SK-N-SH (cell line): ENCODE measurements at regions not wholly inside any gene's neighbourhood (a gene's known extent, or its start where the extent isn't known, plus 50 kb on each side); places are given as distances from the start of the nearest gene placed in this dataset.

ENCODE experiments used
- CTCF ChIA-PET: fragments of 300-600, 350-600 bp; formaldehyde crosslinking; extraction: SDS; loops from one replicate; lab custom pipeline; 2021; lab: Yijun Ruan, JAX
- POLR2A ChIA-PET: fragments of 350-600 bp; sonication (Branson Sonifier 250); formaldehyde crosslinking; extraction: SDS; loops from one replicate; lab custom pipeline; 2020; ENCODE audit warnings: antibody characterized with exemption, inconsistent platforms; lab: Yijun Ruan, JAX
- DNase-seq: peaks from one replicate; pipeline ENCODE4 v3.0.0; 2012
- H2AFZ ChIP-seq: fragments of 200-600 bp; sonication (generic); 2 replicates; pipeline ENCODE4 v1.8.1; 2016; ENCODE audit warnings: antibody characterized with exemption, mild to moderate bottlenecking, low read depth
- H3F3A ChIP-seq: fragments of 200-600 bp; sonication (generic); replicated peaks from 2 replicates; pipeline ENCODE3; 2016; ENCODE audit warnings: antibody characterized with exemption, mild to moderate bottlenecking; ENCODE audit not compliant: insufficient read depth
- H3K27ac ChIP-seq, 2 experiments: fragments of 200-500 bp in 1 of 2; fragments of 200-600 bp in 1 of 2; sonication (Bioruptor generic) in 1 of 2; sonication (generic), shearing (Covaris generic) in 1 of 2; 2 replicates each; pipeline versions ENCODE4 v1.5.1 to v1.6.1; 2014 to 2016; ENCODE audit warnings: low read depth in 2 of 2, inconsistent platforms in 1 of 2, low read length in 1 of 2, mild to moderate bottlenecking in 1 of 2, mixed read lengths in 1 of 2
- H3K27me3 ChIP-seq: fragments of 200-600 bp; sonication (generic), shearing (Covaris generic); 2 replicates; pipeline ENCODE4 v1.6.1; 2016; ENCODE audit warnings: mixed run types; ENCODE audit not compliant: insufficient read depth
- H3K36me3 ChIP-seq, 2 experiments: fragments of 200-500 bp in 1 of 2; fragments of 200-600 bp in 1 of 2; sonication (Bioruptor generic) in 1 of 2; sonication (generic) in 1 of 2; replicated peaks in 1 of 2; 2 replicates each; pipeline versions ENCODE3 to v1.5.1; 2014 to 2016; ENCODE audit warnings: low read length in 1 of 2, mild to moderate bottlenecking in 1 of 2; ENCODE audit not compliant: insufficient read depth in 2 of 2, control insufficient read depth in 1 of 2
- H3K4me1 ChIP-seq, 2 experiments: fragments of 200-500 bp in 1 of 2; fragments of 200-600 bp in 1 of 2; sonication (Bioruptor generic) in 1 of 2; sonication (generic), shearing (Covaris generic) in 1 of 2; 2 replicates each; pipeline versions ENCODE4 v1.5.1 to v1.6.1; 2014 to 2016; ENCODE audit warnings: low read depth in 1 of 2, low read length in 1 of 2, mixed run types in 1 of 2; ENCODE audit not compliant: insufficient read depth in 2 of 2, control insufficient read depth in 1 of 2
- H3K4me2 ChIP-seq: fragments of 200-600 bp; sonication (generic), shearing (Covaris generic); 2 replicates; pipeline ENCODE4 v1.6.1; 2017; ENCODE audit warnings: mixed run types
- H3K4me3 ChIP-seq, 2 experiments: fragments of 200-500 bp in 1 of 2; fragments of 200-600 bp in 1 of 2; sonication (Bioruptor generic) in 1 of 2; sonication (generic), shearing (Covaris generic) in 1 of 2; 2 replicates each; pipeline versions ENCODE4 v1.5.1 to v1.8.1; 2014 to 2016; ENCODE audit warnings: low read depth in 2 of 2, inconsistent platforms in 1 of 2, low read length in 1 of 2, mild to moderate bottlenecking in 1 of 2, mixed read lengths in 1 of 2, moderate library complexity in 1 of 2
- H3K79me2 ChIP-seq: fragments of 200-600 bp; sonication (generic); 2 replicates; pipeline ENCODE4 v1.8.1; 2017; ENCODE audit warnings: mild to moderate bottlenecking; ENCODE audit not compliant: insufficient read depth
- H3K9ac ChIP-seq: fragments of 200-600 bp; sonication (generic); 2 replicates; pipeline ENCODE4 v1.6.1; 2017; ENCODE audit warnings: mixed run types
- H3K9me2 ChIP-seq: fragments of 200-600 bp; sonication (generic); 2 replicates; pipeline ENCODE4 v1.6.1; 2017; ENCODE audit warnings: mixed run types
- H3K9me3 ChIP-seq: fragments of 200-600 bp; sonication (generic); 2 replicates; pipeline ENCODE4 v1.6.1; 2017; ENCODE audit warnings: mixed run types, mild to moderate bottlenecking, moderate library complexity
- H4K20me1 ChIP-seq: fragments of 200-600 bp; sonication (generic); 2 replicates; pipeline ENCODE4 v1.6.1; 2017; ENCODE audit warnings: mild to moderate bottlenecking, mixed run types; ENCODE audit not compliant: insufficient read depth
- CHD2 ChIP-seq: fragments of 150-350 bp; IDR thresholded peaks from 2 replicates; pipeline ENCODE4 v1.6.1; 2018; ENCODE audit warnings: low read length; ENCODE audit not compliant: partially characterized antibody
- ELF1 ChIP-seq: IDR thresholded peaks from 2 replicates; pipeline ENCODE4 v1.4.0; 2012
- EP300 ChIP-seq, 2 experiments: IDR thresholded peaks; 2 replicates each; pipeline versions ENCODE4 v1.4.0 to v1.6.1; 2012; ENCODE audit warnings: borderline replicate concordance in 1 of 2, low read depth in 1 of 2, low read length in 1 of 2
- FOXJ3 ChIP-seq: sonication (generic); formaldehyde crosslinking; IDR thresholded peaks from 2 replicates; pipeline ENCODE4 v1.5.1; 2020; ENCODE audit warnings: mild to moderate bottlenecking, missing genetic modification reagents
- GATA2 ChIP-seq: sonication (generic); formaldehyde crosslinking; IDR thresholded peaks from 2 replicates; pipeline ENCODE4 v1.5.0; 2020; ENCODE audit warnings: mild to moderate bottlenecking, missing genetic modification reagents
- JUND ChIP-seq: IDR thresholded peaks from 2 replicates; pipeline ENCODE4 v1.4.0; 2012
- MXI1 ChIP-seq: IDR thresholded peaks from 2 replicates; pipeline ENCODE4 v1.6.1; 2012; ENCODE audit warnings: mild to moderate bottlenecking, low read depth, low read length, improper control_type of control experiment
- RAD21 ChIP-seq: IDR thresholded peaks from 2 replicates; pipeline ENCODE4 v1.6.1; 2012; ENCODE audit warnings: mild to moderate bottlenecking, low read length
- RCOR1 ChIP-seq: fragments of 150-350 bp; IDR thresholded peaks from 2 replicates; pipeline ENCODE4 v1.6.1; 2017; ENCODE audit warnings: antibody characterized with exemption, low read length
- RXRA ChIP-seq: IDR thresholded peaks from 2 replicates; pipeline ENCODE4 v1.4.0; 2012; ENCODE audit warnings: low read depth, mild to moderate bottlenecking, borderline replicate concordance
- SIN3A ChIP-seq: IDR thresholded peaks from 2 replicates; pipeline ENCODE4 v1.6.1; 2012; ENCODE audit warnings: low read depth, mild to moderate bottlenecking, low read length, moderate library complexity, borderline replicate concordance
- TCF12 ChIP-seq: IDR thresholded peaks from 2 replicates; pipeline ENCODE4 v1.4.0; 2012
- ZBTB33 ChIP-seq: IDR thresholded peaks from 2 replicates; pipeline ENCODE4 v1.4.0; 2012; ENCODE audit warnings: low read depth, borderline replicate concordance
- WGBS: methylation state at CpG from one replicate; pipeline ENCODE4 v1.1.6; 2017; ENCODE audit warnings: low lambda C conversion rate; 5-methylcytosine and 5-hydroxymethylcytosine counted together
- TF ChIP-seq, protein P1 (sequence below): IDR thresholded peaks from 2 replicates; pipeline ENCODE4 v1.4.0; 2012; ENCODE audit warnings: low read depth
- TF ChIP-seq, protein P2 (sequence below): IDR thresholded peaks from 2 replicates; pipeline ENCODE4; 2012
- TF ChIP-seq, protein P3 (sequence below): fragments of 200-600 bp; sonication (generic); IDR thresholded peaks from 2 replicates; pipeline ENCODE4 v1.6.1; 2017; ENCODE audit warnings: antibody characterized with exemption, mild to moderate bottlenecking, moderate library complexity
- TF ChIP-seq, protein P4 (sequence below): fragments of 150-350 bp; IDR thresholded peaks from 2 replicates; pipeline ENCODE4 v1.6.1; 2017; ENCODE audit warnings: antibody characterized with exemption, low read length, low read depth, borderline replicate concordance
- TF ChIP-seq, protein P5 (sequence below): IDR thresholded peaks from 2 replicates; pipeline ENCODE4 v1.6.1; 2012; ENCODE audit warnings: mild to moderate bottlenecking, low read depth, low read length, moderate library complexity
- TF ChIP-seq, protein P6 (sequence below): fragments of 150-350 bp; IDR thresholded peaks from 2 replicates; pipeline ENCODE4 v1.6.1; 2016; ENCODE audit warnings: mild to moderate bottlenecking, low read depth, low read length

- 92% methylated on average over 1 of the region's 1 CpG for whole genome bisulfite sequencing
- Histone ChIP-seq H4K20me1 (no peaks in the 10 kb centered on the region), H3K36me3 (no peaks in the 10 kb centered on the region), H3F3A (no peaks in the 10 kb centered on the region), H3K27me3 (no peaks in the 10 kb centered on the region), H3K4me3 (no peak overlapping the region), H3K9ac (no peak overlapping the region), H3K9me2 (no peaks in the 10 kb centered on the region; the same call in 1 of the 2 replicates), H2AFZ (no peak overlapping the region), H3K4me1 (no peaks in the 10 kb centered on the region; a peak in 1 of 4 replicates), H3K27ac (no peak overlapping the region), H3K9me3 (no peaks in the 10 kb centered on the region), H3K79me2 (no peaks in the 10 kb centered on the region), H3K4me2 (no peak overlapping the region)
- TF ChIP-seq, protein P1, sequence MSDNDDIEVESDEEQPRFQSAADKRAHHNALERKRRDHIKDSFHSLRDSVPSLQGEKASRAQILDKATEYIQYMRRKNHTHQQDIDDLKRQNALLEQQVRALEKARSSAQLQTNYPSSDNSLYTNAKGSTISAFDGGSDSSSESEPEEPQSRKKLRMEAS, result no peak
- TF ChIP-seq SIN3A (no peak), JUND (no peak), MXI1 (no peak), CHD2 (no peak), EP300 (IDR thresholded peaks at IDR 0.05; ENCODE audit: borderline replicate concordance in 1 of 2, low read depth in 1 of 2, low read length in 1 of 2) (no peak), ELF1 (no peak), RCOR1 (no peak), GATA2 (CRISPR knock-in tag) (no peak), RAD21 (no peak), TCF12 (no peak), RXRA (no peak), FOXJ3 (CRISPR knock-in tag) (no peak), ZBTB33 (no peak)
- TF ChIP-seq, protein P2, sequence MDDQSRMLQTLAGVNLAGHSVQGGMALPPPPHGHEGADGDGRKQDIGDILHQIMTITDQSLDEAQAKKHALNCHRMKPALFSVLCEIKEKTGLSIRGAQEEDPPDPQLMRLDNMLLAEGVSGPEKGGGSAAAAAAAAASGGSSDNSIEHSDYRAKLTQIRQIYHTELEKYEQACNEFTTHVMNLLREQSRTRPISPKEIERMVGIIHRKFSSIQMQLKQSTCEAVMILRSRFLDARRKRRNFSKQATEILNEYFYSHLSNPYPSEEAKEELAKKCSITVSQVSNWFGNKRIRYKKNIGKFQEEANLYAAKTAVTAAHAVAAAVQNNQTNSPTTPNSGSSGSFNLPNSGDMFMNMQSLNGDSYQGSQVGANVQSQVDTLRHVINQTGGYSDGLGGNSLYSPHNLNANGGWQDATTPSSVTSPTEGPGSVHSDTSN, result no peak
- TF ChIP-seq, protein P3, sequence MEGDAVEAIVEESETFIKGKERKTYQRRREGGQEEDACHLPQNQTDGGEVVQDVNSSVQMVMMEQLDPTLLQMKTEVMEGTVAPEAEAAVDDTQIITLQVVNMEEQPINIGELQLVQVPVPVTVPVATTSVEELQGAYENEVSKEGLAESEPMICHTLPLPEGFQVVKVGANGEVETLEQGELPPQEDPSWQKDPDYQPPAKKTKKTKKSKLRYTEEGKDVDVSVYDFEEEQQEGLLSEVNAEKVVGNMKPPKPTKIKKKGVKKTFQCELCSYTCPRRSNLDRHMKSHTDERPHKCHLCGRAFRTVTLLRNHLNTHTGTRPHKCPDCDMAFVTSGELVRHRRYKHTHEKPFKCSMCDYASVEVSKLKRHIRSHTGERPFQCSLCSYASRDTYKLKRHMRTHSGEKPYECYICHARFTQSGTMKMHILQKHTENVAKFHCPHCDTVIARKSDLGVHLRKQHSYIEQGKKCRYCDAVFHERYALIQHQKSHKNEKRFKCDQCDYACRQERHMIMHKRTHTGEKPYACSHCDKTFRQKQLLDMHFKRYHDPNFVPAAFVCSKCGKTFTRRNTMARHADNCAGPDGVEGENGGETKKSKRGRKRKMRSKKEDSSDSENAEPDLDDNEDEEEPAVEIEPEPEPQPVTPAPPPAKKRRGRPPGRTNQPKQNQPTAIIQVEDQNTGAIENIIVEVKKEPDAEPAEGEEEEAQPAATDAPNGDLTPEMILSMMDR, result no peak
- TF ChIP-seq, protein P4, sequence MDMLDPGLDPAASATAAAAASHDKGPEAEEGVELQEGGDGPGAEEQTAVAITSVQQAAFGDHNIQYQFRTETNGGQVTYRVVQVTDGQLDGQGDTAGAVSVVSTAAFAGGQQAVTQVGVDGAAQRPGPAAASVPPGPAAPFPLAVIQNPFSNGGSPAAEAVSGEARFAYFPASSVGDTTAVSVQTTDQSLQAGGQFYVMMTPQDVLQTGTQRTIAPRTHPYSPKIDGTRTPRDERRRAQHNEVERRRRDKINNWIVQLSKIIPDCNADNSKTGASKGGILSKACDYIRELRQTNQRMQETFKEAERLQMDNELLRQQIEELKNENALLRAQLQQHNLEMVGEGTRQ, result no peak
- TF ChIP-seq, protein P5, sequence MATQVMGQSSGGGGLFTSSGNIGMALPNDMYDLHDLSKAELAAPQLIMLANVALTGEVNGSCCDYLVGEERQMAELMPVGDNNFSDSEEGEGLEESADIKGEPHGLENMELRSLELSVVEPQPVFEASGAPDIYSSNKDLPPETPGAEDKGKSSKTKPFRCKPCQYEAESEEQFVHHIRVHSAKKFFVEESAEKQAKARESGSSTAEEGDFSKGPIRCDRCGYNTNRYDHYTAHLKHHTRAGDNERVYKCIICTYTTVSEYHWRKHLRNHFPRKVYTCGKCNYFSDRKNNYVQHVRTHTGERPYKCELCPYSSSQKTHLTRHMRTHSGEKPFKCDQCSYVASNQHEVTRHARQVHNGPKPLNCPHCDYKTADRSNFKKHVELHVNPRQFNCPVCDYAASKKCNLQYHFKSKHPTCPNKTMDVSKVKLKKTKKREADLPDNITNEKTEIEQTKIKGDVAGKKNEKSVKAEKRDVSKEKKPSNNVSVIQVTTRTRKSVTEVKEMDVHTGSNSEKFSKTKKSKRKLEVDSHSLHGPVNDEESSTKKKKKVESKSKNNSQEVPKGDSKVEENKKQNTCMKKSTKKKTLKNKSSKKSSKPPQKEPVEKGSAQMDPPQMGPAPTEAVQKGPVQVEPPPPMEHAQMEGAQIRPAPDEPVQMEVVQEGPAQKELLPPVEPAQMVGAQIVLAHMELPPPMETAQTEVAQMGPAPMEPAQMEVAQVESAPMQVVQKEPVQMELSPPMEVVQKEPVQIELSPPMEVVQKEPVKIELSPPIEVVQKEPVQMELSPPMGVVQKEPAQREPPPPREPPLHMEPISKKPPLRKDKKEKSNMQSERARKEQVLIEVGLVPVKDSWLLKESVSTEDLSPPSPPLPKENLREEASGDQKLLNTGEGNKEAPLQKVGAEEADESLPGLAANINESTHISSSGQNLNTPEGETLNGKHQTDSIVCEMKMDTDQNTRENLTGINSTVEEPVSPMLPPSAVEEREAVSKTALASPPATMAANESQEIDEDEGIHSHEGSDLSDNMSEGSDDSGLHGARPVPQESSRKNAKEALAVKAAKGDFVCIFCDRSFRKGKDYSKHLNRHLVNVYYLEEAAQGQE, result no peak
- TF ChIP-seq, protein P6, sequence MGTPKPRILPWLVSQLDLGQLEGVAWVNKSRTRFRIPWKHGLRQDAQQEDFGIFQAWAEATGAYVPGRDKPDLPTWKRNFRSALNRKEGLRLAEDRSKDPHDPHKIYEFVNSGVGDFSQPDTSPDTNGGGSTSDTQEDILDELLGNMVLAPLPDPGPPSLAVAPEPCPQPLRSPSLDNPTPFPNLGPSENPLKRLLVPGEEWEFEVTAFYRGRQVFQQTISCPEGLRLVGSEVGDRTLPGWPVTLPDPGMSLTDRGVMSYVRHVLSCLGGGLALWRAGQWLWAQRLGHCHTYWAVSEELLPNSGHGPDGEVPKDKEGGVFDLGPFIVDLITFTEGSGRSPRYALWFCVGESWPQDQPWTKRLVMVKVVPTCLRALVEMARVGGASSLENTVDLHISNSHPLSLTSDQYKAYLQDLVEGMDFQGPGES, result no peak
- POLR2A ChIA-PET, result no interaction called here
- CTCF ChIA-PET, result no interaction called here
- DNase-seq, result no peak
Measured at GRCh38 chr13:84954636-84955035, 844.6 kb downstream of the SLITRK6 start.
